Upper lobe of left lung (tissue), 4 donors: ENCODE measurements at regions not wholly inside any gene's neighbourhood (a gene's known extent, or its start where the extent isn't known, plus 50 kb on each side); places are given as distances from the start of the nearest gene placed in this dataset.

ENCODE experiments used
- POLR2A ChIP-seq, 4 donors: fragments of 450-650 bp; IDR thresholded peaks; one replicate each; pipeline ENCODE4 v1.5.1; 2016 to 2017; ENCODE audit warnings: antibody characterized with exemption in 4 of 4, mild to moderate bottlenecking in 2 of 4
- TF ChIP-seq, protein P1 (sequence below), 6 experiments: fragments of 450-650 bp in 4 of 6; fragments of 200-600 bp in 2 of 6; sonication (generic) in 2 of 6; IDR thresholded peaks; one replicate each; pipeline ENCODE4 v1.5.1; 2016 to 2019; ENCODE audit warnings: antibody characterized with exemption in 6 of 6

DNA sequence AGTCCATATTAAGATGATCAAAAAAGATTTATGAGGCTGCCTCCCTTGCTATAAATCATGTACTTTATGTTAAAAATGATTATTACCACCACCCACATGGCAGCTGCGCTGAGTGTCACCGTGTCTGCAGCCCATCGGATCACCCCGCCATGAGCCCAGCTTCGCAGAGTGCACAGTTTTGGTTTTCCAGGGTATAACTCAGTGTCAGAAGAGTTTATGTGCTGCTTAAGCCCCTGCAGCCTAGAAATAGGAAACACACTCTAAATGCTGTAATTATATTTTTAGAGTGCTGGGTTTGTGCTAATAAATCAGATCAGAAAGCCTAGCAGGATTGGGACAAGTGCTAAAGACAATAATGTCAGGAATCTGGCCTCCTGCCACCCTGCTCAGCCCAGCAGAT is 54.7 kb upstream of the ONECUT1 start:
- no peak for TF ChIP-seq POLR2A (IDR thresholded peaks at IDR 0.05)
- TF ChIP-seq, protein P1, sequence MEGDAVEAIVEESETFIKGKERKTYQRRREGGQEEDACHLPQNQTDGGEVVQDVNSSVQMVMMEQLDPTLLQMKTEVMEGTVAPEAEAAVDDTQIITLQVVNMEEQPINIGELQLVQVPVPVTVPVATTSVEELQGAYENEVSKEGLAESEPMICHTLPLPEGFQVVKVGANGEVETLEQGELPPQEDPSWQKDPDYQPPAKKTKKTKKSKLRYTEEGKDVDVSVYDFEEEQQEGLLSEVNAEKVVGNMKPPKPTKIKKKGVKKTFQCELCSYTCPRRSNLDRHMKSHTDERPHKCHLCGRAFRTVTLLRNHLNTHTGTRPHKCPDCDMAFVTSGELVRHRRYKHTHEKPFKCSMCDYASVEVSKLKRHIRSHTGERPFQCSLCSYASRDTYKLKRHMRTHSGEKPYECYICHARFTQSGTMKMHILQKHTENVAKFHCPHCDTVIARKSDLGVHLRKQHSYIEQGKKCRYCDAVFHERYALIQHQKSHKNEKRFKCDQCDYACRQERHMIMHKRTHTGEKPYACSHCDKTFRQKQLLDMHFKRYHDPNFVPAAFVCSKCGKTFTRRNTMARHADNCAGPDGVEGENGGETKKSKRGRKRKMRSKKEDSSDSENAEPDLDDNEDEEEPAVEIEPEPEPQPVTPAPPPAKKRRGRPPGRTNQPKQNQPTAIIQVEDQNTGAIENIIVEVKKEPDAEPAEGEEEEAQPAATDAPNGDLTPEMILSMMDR (IDR thresholded peaks at IDR 0.05): no peak
